GM21825 (cell line): ENCODE measurements at regions not wholly inside any gene's neighbourhood (a gene's known extent, or its start where the extent isn't known, plus 50 kb on each side); places are given as distances from the start of the nearest gene placed in this dataset.

ENCODE experiments used
- ATAC-seq: cut with Tn5 transposase; IDR thresholded peaks from one replicate; pipeline ENCODE4 v1.9.1; 2021; ENCODE audit warnings: mild to moderate bottlenecking, moderate library complexity; ENCODE audit not compliant: unreplicated experiment

DNA sequence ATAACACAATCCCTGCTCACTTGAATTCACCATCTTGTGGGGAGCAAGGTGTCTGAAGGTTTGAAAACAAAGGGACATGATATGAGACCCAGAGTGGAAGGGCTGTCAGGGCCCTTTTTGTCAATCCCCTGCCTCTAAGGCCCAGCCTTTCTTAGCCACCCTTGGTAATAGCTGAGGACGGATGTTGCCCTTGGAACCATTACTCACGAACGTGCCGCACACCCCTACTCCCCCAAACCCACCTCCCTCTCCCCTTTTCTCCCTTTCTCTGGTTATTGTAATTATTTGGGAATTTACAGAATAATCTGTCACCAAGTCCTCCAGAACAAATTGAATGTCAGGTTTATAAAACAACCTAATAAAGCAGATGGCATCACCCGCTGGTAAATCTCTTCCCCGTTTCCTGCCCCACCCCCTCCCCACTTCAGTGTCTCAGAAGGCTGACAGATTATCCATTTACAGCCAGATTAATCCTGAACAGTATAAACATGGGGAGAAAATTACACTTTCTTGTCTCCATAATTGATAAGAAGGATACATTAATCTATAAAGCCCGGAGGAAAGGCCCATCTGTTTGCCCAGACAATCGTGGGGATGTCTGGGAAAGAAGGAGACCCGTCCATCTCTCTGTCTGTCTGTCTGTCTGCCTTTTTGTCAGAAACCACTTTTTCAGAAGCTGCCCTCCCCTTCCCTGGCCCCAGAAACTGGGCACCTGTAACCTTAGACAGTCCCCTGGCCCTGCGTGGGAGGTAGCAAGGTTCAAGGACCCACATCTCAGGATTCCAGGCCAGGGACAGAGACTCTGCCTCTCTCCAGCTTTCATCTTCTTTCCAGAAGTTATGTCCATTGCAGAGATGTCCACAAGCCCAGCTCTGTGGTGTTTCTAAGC is 60.6 kb upstream of the CD34 start:
- no peak for ATAC-seq

DNA sequence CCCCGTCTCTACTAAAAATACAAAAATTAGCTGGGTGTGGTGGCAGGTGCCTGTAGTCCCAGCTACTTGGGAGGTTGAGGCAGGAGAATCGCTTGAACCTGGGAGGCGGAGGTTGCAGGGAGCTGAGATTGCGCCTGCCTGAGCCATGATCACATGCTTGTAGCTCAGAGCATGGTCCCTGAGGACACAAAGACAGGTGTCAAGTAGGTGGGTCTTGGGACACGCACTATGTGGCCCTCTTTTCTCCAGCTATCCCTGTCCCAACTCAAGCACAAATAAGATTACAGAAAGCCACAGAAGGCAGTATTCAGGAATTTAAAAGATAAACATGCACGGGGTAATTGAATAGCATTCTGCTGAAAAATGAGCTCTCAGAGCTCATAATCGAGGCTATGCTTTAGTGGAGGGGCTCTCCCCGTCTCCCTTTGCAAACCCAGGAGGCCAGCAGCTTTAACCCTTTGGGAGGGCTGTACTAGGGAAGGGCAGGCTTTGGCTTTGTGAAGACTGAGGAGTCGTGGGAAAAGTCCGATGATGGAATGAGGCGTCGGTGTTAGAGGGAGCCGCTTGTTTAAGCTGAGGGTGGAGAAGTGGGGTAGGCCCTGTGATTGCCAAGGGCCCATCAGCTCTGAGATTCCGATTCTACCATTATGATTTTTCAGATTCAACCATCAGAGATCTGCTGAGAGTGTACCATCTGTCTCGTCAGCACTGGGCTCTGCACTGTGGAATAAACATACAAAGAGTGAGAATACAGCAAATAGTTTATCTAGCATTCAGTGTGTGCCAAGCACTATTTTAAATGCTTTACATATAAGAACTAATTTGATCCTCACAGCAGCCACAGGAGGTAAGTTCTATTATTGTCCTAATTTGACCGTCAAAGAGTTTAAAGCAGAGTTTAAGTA is 59.7 kb upstream of the CD34 start:
- no peak for ATAC-seq

DNA sequence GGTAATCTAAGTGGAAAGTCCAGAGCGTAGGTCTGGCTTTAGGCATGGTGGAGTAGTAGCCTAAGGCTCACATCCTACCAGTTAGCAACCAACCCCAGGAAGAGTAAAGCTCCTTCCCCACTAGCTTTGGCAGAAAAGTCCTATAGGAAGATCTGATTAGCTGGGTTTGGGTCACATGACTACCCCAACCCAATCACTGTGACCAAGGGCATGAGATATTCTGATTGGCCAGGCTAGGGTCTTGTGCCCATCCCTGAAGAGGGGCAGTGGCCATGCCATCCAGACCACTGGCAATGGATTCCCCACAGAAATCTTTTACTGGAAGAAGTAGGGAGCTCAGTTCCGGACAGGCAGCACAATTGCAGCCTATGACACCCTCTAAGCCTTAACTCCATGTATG is 58.6 kb upstream of the CD34 start:
- no peak for ATAC-seq

DNA sequence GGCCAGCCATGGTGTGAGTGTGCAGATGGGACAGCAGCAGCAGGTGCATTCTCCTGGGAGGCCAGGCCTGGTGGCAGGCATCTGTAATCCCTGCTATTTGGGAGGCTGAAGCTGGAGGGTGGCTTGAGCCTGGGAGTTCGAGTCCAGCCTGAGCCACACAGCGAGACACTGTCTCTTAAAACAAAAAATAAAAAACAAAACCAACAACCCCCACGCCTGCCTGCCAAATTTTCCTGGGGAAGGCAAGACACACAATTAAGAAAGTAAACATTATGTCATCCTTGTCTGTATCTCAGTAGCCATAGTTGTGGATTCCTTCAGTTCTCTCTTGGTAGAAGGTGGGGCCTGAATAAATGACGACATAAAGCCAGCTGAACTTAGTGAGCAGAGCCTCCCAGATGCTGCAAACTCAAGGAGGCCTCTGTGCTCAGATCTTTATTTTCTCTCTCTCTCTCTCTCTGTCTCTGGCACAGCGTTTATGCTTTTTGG is 57.6 kb upstream of the CD34 start:
- ATAC-seq: no peak

DNA sequence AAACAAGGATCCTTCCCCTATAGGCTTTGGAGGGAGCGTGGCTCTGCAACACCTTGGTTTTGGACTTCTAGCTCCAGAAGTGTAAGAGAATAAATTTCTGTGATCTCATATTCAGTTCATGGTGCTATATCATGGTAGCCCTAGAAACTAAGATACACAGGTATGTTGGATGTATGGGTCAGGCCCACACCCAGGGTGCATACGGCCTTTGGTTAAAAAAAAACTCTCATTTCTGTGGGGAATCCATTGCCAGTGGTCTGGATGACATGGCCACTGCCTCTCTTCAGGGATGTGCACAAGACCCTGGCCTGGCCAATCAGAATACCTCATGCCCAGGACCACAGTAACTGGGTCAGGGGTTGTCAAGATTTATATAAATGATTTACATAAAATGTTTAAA is 56.8 kb upstream of the CD34 start:
- ATAC-seq: no peak

DNA sequence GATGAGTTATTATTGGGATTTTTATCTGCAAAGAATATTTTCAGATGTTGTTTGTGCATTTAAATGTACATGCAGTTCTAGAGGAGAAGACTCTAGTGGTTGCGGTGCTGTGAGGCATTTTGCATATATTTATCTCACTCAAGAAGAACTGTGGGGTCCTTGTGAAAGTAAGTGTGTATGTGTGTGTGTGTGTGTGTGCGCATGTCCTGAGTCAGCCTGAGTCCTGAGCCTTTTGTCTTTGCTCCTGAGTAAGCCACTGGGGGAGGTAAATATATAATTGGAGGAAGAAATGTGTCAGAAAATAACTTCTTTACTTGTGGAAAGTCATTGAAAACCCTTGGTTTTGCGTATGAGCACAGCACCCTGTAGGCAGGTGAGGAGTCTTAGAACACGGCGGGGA is 55.6 kb upstream of the CD34 start:
- no peak for ATAC-seq

DNA sequence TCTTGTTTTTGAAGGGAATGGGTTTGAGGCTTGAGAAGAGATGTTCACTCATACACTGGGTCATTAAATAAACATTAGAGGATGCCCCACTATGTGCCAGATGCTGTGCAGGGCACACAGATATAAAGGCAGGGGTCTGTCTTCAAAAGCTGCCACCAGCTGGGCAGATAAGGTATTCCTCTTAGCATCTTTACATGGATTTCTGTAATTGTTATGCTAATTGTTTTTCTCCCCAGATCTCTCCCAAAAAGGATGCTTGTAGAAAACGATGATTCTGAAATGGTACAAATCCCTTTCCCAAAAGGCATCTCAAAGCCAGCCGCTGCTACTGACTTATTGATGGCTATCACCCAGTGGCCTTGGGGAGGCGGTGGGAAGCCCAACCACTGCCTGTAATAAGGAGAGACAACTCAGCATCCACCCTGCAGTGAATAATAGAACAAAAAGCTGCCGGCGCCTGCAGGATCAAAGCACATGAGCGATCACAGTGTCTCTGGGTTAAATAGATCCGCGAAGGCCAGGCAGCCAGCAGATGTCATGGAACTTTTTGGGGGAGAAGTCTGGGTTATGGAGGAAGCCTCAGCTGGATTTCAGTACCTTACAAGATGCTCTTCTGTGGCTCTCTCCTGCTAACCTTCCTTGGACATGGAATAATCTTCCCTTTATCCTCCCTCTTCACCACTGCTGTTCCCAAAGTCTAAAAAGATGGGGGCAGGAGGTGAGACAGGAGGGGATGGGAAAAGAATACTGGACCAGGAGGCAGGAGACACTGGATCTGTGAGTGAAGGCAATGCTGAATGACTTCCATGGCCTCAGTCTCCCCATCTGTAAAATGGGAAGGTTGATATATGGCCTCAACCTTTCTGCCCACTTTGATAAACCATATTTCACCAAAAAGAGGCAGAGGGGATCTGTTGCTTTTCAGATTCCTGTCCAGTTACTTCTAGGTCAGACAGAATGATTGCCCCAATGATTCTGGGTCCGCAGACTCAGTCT is 54.8 kb upstream of the CD34 start:
- ATAC-seq: no peak

DNA sequence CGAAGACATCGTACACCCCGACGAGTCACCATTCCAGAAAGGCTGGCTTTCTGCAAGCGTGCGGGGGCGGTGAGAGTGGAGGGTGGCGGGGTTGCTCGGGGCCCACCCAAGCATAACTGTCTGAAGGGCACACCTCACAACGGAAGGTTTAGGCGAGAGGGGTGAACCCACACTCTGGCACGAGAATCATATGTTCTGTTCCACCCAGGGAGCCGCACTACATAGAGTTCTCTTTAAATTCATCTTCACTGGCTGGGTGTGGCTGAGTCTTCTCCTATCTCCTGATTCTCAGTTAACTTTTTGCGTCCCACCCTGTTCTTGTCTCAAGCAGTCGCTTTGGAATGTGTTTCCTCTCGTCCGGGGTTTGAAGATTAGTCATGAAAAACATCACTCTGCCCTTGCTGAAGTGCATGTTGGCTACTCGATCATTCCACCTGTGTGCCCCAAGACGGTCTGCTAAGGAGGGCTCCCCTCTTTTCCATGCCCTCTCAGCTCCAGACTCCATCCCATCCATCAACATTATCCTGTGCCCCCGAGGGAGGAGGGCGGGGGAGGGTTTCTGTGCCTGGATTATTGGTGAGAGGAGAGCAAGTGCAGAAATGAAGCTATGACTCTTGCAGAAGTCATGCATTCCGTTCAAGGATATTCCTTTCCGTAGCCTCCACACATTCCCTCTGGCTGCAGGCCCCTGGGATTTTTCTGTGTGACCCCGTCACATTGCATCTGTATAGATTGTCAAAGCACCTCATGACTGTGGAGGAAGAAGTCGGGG is 53.5 kb upstream of the CD34 start:
- ATAC-seq: no peak

DNA sequence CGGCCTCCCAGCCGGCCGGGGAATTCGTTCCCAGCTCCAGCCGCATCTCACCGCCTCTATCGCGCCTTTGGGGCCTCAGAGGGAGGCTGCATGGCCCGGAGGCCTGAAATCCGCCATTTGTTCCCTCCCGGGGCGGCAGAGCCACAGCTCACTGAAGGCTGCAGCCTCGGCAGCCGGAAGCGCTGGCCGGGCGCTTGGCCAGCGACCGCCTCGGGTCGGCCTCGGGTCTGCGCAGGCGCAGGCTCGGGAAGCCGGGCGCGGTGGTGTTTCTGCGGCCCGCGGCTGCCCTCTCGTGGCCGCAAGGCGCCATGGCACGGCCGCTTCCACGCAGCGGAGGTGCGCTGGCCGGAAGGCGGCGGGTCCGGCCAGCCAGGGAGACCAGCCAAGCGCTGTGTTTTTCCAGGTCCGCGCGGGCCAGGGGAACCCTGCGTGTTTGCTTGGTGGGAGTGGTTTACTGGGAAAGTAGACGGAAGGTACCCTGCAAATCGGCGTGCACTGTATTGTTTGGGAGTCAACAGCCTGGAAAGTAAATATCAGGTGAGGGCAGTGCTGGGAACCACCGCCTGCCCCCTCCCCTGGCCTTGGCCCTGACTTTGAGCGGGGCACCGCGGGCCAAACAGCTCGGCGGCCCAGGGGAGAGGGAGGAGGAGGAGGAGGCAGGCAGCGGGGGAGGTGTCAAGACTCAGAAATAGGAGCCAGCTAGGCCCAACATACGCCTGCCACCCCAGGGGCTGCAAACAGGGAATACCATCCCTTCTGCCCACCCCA is 52.7 kb upstream of the CD34 start:
- ATAC-seq: peak; percentile 84

DNA sequence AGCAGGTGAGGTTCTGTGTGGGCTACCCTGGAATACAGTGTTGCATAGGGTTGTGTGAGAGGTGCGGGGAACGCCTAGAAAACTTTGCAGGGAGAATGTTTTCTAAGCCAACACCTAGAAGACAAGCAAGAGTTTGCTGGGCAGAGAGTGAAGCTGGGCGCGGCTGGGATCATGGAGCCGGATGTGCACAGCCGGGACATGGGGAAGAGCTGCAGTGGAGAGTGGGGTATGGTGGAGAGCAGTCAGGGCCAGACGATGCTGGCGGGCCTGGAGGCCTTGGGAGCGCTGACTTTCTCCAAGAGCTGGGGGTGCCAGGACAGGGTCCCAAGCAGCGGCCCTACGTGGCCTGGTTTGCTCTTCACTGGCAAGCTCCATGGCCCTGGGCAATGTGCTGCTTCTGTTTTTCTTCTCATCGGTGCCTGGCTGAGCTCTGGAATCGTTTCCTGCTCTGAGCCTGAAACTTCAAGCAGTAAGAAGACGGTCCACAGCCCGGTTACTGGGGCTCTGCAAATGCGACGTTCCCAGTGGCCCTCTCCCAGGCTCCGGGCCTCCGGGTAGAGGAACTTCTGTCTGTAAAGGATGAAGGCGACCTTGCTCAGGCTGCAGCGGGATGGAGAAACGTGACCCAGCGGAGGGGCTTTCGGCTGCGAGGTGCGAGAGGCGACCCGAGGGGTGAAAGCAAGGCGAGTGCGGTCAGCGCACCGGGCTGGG is 51.9 kb upstream of the CD34 start:
- peak; percentile 27 for ATAC-seq
